HG02885 (cell line): ENCODE measurements at regions not wholly inside any gene's neighbourhood (a gene's known extent, or its start where the extent isn't known, plus 50 kb on each side); places are given as distances from the start of the nearest gene placed in this dataset.

ENCODE experiments used
- ATAC-seq: cut with Tn5 transposase; IDR thresholded peaks from one replicate; pipeline ENCODE4 v1.9.1; 2021; ENCODE audit warnings: mild to moderate bottlenecking; ENCODE audit not compliant: unreplicated experiment, poor library complexity

- no peak for ATAC-seq
Measured at GRCh38 chr1:187408212-187409004, 579.7 kb downstream of the PLA2G4A start.

GRCh38 chr1:187409341-187409740 lies 580.6 kb downstream of the PLA2G4A start:
- no peak for ATAC-seq

GRCh38 chr1:187411118-187411517 lies 582.4 kb downstream of the PLA2G4A start:
- ATAC-seq, result no peak

GRCh38 chr1:187413405-187414169 lies 584.8 kb downstream of the PLA2G4A start:
- ATAC-seq, result no peak

- no peak for ATAC-seq
Measured at GRCh38 chr1:187415065-187415464, 586.3 kb downstream of the PLA2G4A start.

- ATAC-seq, result no peak
Measured at GRCh38 chr1:187417520-187417919, 588.8 kb downstream of the PLA2G4A start.

GRCh38 chr1:187433598-187433997 lies 604.8 kb downstream of the PLA2G4A start:
- no peak for ATAC-seq

GRCh38 chr1:187442603-187443002 lies 613.9 kb downstream of the PLA2G4A start:
- ATAC-seq, result no peak

GRCh38 chr1:187443939-187444338 lies 615.2 kb downstream of the PLA2G4A start:
- no peak for ATAC-seq

- ATAC-seq, result no peak
Measured at GRCh38 chr1:187445066-187445465, 616.3 kb downstream of the PLA2G4A start.

- no peak for ATAC-seq
Measured at GRCh38 chr1:187451238-187451637, 622.5 kb downstream of the PLA2G4A start.

GRCh38 chr1:187454010-187454409 lies 625.3 kb downstream of the PLA2G4A start:
- ATAC-seq, result no peak

GRCh38 chr1:187456446-187456845 lies 627.7 kb downstream of the PLA2G4A start:
- no peak for ATAC-seq

GRCh38 chr1:187460093-187460492 lies 631.3 kb downstream of the PLA2G4A start:
- no peak for ATAC-seq

GRCh38 chr1:187464320-187464719 lies 635.6 kb downstream of the PLA2G4A start:
- ATAC-seq, result no peak

GRCh38 chr1:187465441-187465840 lies 636.7 kb downstream of the PLA2G4A start:
- ATAC-seq, result no peak

- no peak for ATAC-seq
Measured at GRCh38 chr1:187469836-187470235, 641.1 kb downstream of the PLA2G4A start.

- no peak for ATAC-seq
Measured at GRCh38 chr1:187471555-187471954, 642.8 kb downstream of the PLA2G4A start.

- no peak for ATAC-seq
Measured at GRCh38 chr1:187474336-187474735, 645.6 kb downstream of the PLA2G4A start.

- no peak for ATAC-seq
Measured at GRCh38 chr1:187476671-187477070, 647.9 kb downstream of the PLA2G4A start.

GRCh38 chr1:187477103-187477502 lies 648.4 kb downstream of the PLA2G4A start:
- no peak for ATAC-seq

GRCh38 chr1:187477535-187477934 lies 648.8 kb downstream of the PLA2G4A start:
- no peak for ATAC-seq
